Transverse colon (tissue), 3 donors: ENCODE measurements at regions not wholly inside any gene's neighbourhood (a gene's known extent, or its start where the extent isn't known, plus 50 kb on each side); places are given as distances from the start of the nearest gene placed in this dataset.

ENCODE experiments used
- CTCF ChIP-seq, 5 experiments: fragments of 200-600 bp in 3 of 5; fragments of 450-650 bp in 2 of 5; sonication (generic) in 3 of 5; IDR thresholded peaks; 1 replicate in 2 of 5; 2 replicates in 3 of 5; pipeline ENCODE4 v1.5.1; 2016 to 2017; ENCODE audit warnings: antibody characterized with exemption in 5 of 5, inconsistent platforms in 3 of 5, mild to moderate bottlenecking in 2 of 5, moderate library complexity in 1 of 5
- POLR2A ChIP-seq: fragments of 450-650 bp; IDR thresholded peaks from one replicate; pipeline ENCODE4 v1.6.1; 2016; ENCODE audit warnings: antibody characterized with exemption, mild to moderate bottlenecking, moderate library complexity

- no peak for TF ChIP-seq POLR2A
- TF ChIP-seq CTCF (IDR thresholded peaks at IDR 0.05) = no peak
These were observed 84.4 kb upstream of the CCL1 start for GRCh38 chr17:34447406-34447805.
